ENCODE measurements at regions not wholly inside any gene's neighbourhood (a gene's known extent, or its start where the extent isn't known, plus 50 kb on each side); places are given as distances from the start of the nearest gene placed in this dataset.

DNA sequence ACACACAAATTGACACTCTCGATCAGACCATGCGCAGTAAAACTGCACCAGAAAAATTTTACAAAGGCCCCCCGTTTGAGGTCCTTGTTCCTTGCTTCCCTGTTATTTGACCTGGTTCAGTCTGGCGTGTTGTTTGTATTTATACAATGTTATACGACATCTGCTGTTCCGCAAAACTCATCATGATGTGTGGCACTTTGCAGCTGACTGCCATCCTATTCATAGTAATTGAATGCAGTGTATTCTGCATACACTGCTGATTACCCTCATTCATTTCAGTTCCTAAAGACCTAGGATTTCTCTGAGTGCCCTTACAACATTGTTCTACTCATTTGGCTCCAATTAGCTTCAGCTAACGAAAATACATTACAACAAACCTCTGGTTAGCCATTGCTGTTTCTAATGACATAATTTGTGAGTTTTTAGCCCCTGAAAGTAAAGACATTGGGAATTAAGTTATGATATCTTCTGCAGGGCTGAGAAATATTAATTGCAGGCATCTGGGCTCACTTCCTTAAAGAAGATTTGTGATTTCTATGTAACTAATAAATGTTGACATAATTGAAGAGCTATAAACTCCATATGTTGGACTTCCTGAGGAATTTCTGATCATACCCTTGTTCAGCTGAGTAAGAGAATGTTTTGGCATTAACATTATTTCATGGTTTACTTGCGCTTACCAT, 75.7 kb downstream of the C3orf38 start:
- no peak for DNase-seq (ENCODE audit: low read depth, low spot score)
- ChIA-PET CTCF (no interaction called here), POLR2A (no interaction called here)
- TF ChIP-seq, protein P1, sequence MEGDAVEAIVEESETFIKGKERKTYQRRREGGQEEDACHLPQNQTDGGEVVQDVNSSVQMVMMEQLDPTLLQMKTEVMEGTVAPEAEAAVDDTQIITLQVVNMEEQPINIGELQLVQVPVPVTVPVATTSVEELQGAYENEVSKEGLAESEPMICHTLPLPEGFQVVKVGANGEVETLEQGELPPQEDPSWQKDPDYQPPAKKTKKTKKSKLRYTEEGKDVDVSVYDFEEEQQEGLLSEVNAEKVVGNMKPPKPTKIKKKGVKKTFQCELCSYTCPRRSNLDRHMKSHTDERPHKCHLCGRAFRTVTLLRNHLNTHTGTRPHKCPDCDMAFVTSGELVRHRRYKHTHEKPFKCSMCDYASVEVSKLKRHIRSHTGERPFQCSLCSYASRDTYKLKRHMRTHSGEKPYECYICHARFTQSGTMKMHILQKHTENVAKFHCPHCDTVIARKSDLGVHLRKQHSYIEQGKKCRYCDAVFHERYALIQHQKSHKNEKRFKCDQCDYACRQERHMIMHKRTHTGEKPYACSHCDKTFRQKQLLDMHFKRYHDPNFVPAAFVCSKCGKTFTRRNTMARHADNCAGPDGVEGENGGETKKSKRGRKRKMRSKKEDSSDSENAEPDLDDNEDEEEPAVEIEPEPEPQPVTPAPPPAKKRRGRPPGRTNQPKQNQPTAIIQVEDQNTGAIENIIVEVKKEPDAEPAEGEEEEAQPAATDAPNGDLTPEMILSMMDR (IDR thresholded peaks at IDR 0.05; ENCODE audit: insufficient read depth, low read length, missing control alignments) = no peak
- H3K4me3 ChIP-seq (ENCODE audit: low read depth, low read length) = no peak overlapping the region

DNA sequence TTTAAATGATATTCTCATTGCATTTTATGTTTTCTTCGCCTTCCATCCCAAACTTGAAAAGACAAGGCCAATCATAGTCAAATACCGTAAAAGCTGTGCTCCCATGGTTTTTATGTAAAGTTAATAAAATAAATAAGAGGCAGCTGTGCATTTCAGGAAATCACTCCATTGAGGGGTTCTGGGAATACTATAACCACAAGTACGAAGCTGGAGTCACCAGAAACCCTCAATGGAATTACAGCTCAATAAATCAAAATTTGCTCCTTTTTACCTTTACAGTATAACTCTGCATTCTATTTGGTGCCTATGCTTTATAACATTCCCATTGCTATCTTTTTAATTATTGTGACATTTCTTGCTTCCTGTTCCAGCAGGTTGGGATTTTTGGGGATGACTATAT, 77.2 kb downstream of the C3orf38 start:
- ChIA-PET POLR2A (no interaction called here), CTCF (interaction anchor here (0.8 kb wide), 1 partner anchor 10 kb away, joined by 3 read pairs; no protein-coding TSS in a partner anchor)
- no peak overlapping the region for H3K4me3 ChIP-seq (ENCODE audit: low read depth, low read length)
- DNase-seq (ENCODE audit: low read depth, low spot score) = no peak
- TF ChIP-seq, protein P1 (IDR thresholded peaks at IDR 0.05; ENCODE audit: insufficient read depth, low read length, missing control alignments) = no peak

- ChIA-PET CTCF (interaction anchor here (2.5 kb wide), 1 partner anchor 11 kb away, joined by 5 read pairs; no protein-coding TSS in a partner anchor), POLR2A (no interaction called here)
- no peak for DNase-seq (ENCODE audit: low read depth, low spot score)
- H3K4me3 ChIP-seq (ENCODE audit: low read depth, low read length) = no peak overlapping the region
- TF ChIP-seq, protein P1 (IDR thresholded peaks at IDR 0.05; ENCODE audit: insufficient read depth, low read length, missing control alignments) = no peak
Measured at GRCh38 chr3:88230638-88231037, 80.9 kb downstream of the C3orf38 start.

DNA sequence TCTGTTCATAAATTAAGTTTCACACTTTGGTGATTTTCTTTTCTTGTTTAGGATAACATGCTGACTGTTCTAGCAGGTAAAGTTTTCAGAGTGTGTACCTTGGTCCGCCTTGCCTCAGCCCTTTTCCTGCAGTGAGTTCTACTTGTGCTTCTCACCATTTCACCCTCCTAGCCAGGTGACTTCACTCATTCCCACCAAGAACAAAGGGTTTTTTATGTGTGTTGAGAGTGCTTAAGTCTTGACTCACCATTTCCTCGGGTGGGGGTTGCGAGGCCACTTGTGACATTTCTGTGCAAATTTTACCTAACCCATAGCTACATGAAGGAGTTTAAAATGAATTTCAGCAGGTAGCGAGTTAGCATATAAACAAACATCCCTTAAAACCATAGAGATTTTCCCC, 81.4 kb downstream of the C3orf38 start:
- no peak for DNase-seq (ENCODE audit: low read depth, low spot score)
- CTCF ChIA-PET = interaction anchor here (2.5 kb wide), 1 partner anchor 12 kb away, joined by 5 read pairs; no protein-coding TSS in a partner anchor

DNA sequence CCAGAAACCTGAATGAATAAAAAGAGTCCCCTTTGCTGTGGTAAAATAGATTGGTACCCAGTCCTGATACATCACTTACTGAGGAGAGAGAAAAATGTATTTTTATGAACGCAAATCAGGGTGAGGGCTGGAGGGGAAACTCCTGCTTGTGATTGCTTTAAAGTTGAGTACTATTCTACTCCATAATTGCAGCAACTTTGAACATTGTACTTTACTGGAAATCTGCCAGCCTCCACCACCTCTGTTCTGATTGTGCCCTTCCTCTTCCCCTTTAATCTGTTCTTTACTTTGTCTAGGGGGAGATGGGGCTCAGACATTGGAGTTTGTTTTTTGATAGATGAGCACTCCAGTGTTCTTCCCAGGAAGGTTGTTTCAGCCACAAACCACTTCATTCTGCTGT, 81.9 kb downstream of the C3orf38 start:
- TF ChIP-seq, protein P1 (IDR thresholded peaks at IDR 0.05; ENCODE audit: insufficient read depth, low read length, missing control alignments) = no peak
- CTCF ChIA-PET = no interaction called here
- DNase-seq (ENCODE audit: low read depth, low spot score) = no peak

More for the DNA sequence above, 81.4 kb downstream of the C3orf38 start:
- POLR2A ChIA-PET = no interaction called here
- no peak overlapping the region for H3K4me3 ChIP-seq (ENCODE audit: low read depth, low read length)
- TF ChIP-seq, protein P1 (IDR thresholded peaks at IDR 0.05; ENCODE audit: insufficient read depth, low read length, missing control alignments) = no peak

GRCh38 chr3:88235102-88235501, 85.3 kb downstream of the C3orf38 start:
- ChIA-PET CTCF (no interaction called here), POLR2A (no interaction called here)
- TF ChIP-seq, protein P1 (IDR thresholded peaks at IDR 0.05; ENCODE audit: insufficient read depth, low read length, missing control alignments) = no peak
- no peak overlapping the region for H3K4me3 ChIP-seq (ENCODE audit: low read depth, low read length)
- no peak for DNase-seq (ENCODE audit: low read depth, low spot score)

More for the DNA sequence above, 81.9 kb downstream of the C3orf38 start:
- POLR2A ChIA-PET = no interaction called here
- no peak overlapping the region for H3K4me3 ChIP-seq (ENCODE audit: low read depth, low read length)
